GM18498 (cell line): ENCODE measurements at regions not wholly inside any gene's neighbourhood (a gene's known extent, or its start where the extent isn't known, plus 50 kb on each side); places are given as distances from the start of the nearest gene placed in this dataset.
"Not testable (repeated sequence)": the region's sequence is repeated elsewhere in the genome, so short reads cannot be mapped to it uniquely, and the experiment has no call there.

Source experiments
- ATAC-seq: cut with Tn5 transposase; IDR thresholded peaks from one replicate; pipeline ENCODE4 v1.9.1; 2021; ENCODE audit warnings: mild to moderate bottlenecking, moderate library complexity; ENCODE audit not compliant: unreplicated experiment

DNA sequence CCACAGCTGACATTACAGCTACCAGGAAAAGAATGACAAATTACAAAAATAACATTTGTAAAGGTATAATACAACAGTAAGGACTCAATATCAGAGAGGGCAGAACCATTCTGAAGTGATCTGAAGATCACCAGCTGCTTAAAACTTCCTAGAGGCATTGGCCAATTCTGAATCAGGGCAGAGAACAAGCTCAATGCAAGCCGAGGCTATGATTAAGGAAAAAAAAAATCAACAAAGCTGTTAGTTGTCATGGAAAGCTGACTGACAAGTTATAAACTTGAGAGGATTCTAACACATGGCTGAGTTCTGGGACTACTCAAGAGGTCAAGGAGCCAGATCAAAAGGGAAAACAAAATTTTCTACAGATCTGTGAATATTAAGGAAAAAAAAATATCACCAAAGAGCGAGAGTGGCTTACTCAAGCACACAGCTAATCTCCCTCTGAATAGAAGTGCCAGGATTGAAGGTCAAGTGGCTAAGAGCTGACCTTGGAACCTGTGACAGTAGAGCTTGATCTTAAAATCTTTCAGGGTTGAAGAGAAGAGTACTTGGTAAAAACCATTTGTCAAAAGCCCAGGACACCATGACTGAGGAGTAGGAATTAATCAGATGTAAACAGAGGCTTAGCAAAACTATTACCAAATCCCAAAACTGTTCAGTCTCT is 383.4 kb downstream of the USP25 start:
- no peak for ATAC-seq

DNA sequence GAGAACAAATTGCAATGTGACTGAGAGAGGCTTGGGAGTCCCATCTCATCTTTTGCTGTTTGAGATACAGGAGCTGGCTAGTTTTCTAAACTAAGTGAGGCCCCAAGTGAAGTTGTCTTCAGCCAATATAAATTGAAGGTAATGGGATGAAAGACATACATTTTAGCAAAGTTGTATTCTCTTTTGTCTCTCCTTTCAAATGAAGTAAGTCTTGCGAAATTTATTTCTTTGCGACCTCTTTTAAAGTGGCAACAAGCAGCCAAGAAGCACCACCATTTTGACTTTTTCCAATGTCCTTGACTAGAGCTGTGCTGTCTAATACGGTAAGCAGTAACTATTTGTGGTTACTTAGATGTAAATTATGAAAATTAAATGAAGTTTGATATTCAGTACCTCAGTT is 385.7 kb downstream of the USP25 start:
- ATAC-seq: no peak

DNA sequence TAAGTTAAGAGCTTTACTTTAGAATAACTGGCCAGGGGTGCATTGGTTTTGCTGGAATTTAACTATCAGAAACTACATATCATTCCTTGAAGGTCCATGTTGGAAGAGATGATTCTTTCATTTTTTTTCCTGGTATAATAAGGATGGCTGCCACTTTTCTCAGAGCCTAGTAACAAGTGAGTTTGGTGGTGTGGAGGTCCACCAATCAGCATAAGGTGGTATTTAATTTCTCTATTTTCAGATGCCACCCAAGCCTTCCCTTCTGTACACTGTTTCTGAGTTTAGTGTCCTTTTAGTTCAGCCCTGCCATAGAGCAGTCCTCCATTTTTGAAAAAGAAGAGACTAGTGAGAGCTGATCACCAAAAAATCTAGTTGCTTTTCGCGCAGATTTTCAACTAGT is 386.3 kb downstream of the USP25 start:
- no peak for ATAC-seq

DNA sequence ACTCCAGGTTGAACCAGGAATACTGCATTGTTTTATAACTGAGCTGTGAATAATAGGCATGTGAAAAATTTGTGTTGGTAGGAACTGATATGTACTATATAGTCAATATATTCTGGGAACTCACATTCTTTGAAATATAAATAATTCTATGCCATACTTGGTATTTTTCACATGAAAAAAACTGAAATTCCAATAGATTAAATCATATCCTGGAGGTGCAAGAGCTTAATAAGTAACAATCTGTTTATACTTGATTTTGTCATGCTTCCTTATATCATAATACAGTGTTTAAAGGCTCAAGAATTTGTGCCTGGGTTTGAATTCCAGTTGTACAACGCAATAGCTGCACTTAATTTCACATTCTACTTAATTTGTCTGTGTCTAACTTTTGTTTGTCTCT is 387.0 kb downstream of the USP25 start:
- no peak for ATAC-seq

DNA sequence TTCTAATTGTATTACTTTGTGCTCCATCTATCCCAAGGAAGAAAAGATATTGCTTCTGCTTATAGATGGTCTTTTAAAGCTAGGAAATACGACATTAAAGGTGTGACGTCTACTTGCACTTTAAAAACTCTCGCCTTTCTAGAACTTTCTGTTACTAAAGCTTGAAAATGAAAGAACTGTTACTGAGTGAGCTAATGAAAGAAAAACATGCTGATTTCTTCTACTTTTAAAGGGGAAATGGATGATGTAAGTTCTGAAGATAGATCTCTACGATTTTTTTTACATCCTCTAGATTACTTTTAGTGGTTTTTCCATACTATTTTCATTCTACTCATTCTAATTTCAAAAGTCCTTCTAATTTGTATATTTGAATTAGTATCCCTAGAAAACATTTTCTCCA is 387.5 kb downstream of the USP25 start:
- ATAC-seq: no peak

DNA sequence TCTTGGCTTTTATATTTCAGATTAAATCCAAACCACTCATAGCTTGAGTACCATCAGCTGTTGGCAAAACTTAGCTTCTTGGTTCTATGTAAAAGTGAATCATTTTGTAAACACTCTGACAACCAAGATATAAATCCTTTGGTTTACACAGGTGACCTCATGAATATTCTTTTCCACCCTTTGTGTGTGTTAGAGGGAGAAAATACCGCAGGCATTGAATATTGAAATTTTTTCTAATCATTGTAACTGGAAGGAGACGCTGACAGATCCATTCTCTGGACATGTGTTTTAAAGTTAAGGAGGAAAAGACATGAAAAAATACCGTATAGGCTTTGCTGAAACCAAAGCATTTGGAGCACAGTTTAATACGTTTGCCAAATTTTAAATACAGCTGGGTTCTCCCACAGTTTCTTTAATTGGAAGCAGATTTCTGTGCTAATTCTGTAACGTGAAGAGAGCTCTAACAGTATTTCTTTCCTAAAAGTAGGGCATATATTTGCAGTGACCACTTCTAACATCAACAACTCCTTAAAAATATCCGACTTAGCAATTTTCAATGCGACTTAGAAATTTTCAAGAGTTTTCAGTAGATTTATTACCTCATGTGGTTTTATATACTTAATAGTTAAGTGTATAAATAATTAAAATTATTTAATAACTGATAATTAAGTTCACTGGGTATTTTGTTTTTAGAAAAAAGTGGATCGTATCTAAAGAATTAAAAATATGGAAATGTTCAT is 388.2 kb downstream of the USP25 start:
- ATAC-seq: no peak

DNA sequence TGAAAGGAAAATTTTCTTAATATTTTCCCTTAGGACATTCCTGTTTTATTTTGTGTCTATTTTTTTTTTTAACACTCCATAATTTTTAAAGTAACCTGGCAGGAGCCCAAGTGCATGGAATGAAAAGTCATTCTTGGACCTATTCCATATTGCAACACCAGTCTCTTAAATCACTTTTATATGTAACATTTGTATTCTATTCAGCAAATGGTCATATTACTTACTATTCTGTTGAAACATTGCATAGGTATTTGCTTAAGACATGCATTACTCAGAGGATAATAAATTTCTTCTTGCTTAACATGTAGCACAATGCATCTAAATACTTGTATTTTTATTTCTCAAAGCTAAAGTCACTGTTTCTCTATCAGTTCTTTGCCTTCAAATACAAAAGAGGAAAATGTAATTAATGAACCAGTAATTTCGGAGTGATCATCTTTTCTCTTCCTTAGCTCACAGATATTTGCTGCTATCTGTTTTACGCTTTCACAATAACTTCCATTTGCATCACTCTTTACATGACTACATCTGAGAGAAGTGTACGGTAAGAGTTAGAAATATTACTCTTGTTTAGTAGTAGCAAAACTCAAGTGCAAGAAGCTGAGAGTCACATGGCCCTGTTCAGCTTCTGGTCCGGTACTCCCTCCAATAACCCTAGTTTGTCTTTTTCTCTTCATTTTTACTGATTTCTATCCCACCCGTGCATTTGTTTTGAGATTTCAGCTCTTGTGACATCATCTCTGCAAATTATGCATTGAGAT is 394.8 kb downstream of the USP25 start:
- no peak for ATAC-seq

DNA sequence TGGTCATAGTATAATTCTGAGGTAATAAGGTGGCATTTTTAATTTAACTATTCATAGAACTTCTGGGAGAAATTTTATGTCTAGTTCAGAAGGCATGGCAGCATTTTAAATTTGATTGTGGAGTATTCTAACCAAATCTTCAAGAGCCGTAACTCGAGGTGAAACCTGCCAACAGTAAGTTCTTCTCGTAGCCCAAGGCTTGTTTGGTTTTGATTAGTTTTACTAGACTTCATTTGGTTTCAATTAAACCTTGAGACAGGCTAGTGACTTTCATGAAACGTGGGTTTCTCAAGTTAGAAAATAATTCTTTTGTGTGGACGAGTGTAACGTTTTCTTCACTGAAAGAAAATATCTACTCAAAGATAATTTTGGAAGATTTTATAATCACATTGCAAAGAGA is 395.5 kb downstream of the USP25 start:
- ATAC-seq: no peak

DNA sequence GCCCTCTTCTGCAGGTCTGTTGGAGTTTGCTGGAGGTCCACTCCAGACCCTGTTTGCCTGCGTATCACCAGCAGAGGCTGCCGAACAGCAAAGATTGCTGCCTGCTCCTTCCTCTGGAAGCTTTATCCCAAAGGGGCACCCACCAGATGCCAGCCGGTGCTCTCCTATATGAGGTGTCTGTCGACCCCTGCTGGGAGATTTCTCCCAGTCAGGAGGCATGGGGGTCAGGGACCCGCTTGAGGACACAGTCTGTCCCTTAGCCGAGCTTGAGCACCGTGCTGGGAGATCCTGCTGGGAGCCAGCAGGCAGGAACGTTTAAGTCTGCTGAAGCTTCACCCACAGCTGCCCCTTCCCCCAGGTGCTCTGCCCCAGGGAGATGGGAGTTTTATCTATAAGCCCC is 402.7 kb downstream of the USP25 start:
- ATAC-seq: not testable (repeated sequence)

DNA sequence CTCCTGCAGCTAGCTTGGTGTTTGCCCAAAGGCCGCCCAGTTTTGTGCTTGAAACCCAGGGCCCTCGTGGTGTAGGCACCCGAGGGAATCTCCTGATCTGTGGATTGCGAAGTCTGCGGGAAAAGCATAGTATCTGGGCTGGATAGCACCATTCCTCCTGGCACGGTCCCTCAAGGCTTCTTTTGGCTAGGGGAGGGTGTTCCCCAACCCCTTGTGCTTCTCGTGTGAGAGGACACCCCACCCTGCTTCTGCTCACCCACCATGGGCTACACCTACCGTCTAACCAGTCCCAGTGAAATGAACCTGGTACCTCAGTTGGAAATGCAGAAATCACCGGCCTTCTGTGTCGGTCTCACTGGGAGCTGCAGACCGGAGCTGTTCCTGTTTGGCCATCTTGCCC is 403.5 kb downstream of the USP25 start:
- ATAC-seq: no peak

DNA sequence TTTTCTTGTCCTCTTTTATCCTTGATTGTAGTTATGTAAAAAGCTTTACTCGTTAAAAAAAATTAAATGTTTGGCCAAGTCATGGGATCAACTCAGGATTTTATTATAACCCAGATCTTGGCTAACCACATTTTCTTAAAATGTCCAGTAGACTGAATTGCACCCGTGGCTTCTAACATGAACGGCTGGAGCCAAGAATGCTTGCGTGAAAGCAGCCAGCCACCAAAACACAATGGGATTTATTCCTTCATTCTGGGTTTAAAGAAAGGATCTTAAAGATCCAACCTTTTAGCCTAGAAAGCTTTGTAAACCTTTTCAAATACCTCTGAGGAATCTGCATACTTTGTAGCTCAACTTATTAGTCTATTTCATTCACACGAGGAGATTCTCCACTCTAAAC is 404.4 kb downstream of the USP25 start:
- ATAC-seq: no peak

DNA sequence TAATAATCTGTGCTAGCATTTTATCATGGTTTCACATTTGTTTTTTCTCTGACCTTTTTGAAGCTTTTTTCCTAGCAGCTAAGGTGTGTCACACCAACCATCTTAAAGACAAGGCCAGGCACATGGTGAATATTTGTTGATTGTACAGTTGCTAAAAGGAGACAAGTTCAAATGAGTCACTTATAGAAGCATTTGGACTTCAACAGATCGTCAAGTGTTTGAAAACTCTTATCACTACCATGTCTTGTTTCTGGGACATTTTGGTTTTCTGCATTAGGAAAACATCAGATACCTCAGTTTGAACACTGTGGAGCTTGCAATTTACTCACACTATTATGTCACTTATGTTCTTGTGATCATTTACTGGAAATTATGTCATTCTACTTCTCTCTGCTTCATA is 407.3 kb downstream of the USP25 start:
- no peak for ATAC-seq

DNA sequence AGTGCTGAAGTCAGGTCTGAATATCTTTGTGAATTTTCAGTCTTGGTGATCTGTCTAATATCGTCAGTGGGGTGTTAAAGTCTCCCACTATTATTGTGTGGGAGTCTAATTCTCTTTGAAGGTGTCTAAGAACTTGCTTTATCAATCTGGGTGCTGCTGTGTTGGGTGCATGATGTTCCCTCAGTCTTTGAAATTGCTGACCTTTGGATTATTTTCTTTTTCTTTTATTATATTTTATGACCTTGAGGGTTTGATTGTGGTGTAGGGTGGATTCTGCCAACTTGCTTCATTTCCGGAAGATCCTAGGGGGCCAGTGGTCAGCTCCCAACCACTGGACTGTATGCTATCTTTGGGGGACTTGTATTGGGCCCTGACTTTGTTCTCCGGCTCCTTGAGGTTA is 415.3 kb downstream of the USP25 start:
- ATAC-seq: no peak

DNA sequence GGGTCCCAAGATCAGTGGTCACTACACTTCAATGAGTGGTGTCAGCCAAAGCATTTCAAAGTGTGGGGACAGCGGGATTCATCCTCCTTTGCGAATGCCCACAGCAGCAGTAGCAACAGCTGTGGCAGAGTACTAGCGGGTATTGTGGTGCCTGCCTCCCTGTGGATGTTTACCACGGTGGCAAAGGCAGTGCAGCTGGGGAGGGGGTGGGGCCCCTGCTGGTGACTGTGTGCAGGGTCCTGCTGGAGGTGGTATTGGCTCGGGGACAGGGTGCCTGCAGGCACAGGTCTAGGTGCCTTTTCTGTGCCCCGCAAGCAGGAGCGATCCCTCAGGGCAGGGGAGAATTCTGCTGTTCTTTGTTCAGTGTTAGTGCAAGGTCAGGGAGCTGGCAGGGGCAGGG is 415.7 kb downstream of the USP25 start:
- no peak for ATAC-seq

DNA sequence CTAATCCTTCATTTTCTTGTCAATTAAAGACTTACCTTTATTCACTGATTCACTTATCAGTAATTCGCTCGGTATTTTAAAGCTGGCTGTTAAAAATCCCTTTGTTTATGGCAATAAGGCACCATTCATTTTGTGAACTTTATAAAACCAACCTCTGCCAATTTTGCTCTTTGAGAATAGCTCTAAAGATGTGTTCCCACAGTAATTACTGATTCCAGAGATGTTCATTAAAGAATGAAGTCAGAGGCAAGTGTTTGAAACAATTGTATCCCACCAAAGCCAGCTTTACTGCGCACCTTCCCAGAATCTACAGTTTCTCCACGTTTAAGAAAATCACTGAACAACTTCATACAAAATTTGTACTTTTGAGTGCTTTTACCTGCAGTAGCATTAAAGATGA is 424.5 kb downstream of the USP25 start:
- ATAC-seq: no peak

DNA sequence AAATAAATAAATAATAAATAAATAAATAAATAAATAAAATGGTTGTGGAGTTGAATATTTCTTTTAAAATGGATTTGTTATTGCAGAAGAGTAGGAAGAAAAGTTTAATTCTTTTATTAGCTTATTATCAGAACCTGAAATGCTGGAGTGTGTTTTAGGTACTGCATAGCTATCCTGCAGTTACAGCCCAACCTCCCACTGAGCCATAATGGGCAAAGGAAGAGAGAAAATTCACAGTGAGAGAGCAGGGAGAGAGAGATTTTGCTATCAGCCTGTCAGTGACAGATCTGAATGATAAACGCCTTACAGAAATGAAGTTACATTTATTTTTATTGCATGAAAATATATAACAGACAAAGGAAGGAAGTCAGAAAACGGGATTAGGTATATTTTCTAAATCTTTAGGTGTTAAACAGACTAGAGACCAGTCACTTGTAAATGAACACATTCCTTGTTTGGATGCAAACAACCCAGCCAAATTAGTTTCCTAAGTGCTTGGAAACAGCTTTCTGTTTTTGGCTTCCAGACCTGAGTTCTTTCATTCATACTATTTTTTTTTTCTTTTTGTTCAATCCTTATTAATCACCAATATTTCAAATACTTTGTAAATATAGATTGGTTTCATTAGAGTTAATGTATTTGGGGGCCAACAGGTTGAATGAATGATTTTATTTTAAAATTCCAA is 425.3 kb downstream of the USP25 start:
- ATAC-seq: no peak

DNA sequence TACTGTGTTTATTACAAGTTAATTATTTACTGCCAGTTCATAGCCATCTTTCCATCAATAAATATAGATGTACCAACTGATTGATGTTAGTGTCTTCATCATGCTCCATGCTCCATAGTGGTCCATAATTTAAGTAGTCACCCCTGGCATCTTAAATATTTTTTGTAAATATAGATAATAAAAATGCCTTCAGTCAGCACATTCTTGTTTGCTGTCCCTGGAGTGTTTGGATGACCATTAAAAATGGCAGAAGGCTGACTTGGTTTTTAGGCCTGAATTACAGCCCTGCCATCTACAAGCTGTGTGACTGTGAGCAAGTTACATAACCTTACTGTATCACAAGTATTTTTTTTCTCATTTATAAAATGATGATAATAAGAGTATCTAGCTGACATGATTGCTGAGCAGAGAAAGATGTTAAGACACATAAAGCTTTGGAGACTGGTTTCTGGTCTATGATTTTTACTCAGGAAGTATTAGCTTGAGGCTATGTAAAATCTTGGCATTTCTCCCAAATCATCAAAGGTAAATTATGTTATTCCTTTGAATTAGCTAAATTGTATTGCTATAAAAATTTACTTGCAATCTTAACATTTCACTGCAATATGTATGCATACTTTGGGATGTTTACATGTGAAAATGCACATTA is 427.2 kb downstream of the USP25 start:
- ATAC-seq: no peak

DNA sequence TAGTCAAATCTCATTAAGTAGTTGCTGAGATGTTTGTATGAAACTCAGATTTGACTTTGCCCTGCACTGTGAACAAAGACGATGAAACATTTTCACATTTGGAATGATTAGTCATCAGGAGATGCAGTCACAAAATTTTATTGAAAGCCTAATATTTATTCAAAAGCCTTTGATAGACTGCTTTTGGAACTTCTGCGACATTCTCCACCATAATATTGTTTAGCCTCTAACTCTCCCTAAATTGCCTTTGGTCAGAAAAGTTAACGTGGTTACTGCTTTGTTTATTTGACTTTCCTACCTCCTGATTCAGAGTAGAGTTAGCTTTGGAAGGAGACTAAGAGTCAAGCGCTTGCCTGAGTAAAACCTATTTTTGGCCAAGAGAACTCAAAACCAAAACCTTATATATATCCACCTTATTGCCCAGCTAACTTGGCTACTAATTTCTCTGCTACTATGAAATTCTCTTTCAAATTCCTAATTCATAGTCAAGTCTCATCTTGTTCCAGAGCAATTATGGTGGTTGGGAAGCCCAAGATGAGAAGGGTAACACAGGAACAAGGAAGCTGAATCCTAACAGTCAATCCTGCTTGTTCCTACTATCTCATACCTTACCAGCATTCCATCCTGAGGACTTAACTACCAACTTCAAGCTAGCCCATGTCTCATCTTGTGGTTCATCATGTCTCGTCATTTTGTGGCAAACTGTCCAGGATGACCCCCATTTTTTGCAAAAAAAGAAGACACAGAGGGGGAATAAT is 429.6 kb downstream of the USP25 start:
- no peak for ATAC-seq

DNA sequence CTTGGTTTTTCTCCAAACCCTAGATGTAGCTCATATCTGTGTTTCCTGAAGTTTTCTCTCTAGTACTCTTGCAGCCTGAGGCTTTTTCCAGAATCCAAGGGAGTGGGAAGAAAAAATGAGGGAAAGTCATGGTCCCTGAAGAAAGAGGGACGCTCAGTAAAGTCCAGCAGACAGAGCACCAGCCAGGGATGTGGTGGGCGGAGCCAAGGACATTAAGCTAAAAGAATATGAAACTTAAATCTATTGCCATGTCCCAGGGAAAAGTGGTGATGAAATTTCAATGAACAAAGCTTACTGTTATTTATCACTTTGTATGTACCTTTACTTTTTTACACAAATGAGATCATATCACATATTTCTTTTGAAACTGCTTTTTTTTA is 430.2 kb downstream of the USP25 start:
- ATAC-seq: no peak

DNA sequence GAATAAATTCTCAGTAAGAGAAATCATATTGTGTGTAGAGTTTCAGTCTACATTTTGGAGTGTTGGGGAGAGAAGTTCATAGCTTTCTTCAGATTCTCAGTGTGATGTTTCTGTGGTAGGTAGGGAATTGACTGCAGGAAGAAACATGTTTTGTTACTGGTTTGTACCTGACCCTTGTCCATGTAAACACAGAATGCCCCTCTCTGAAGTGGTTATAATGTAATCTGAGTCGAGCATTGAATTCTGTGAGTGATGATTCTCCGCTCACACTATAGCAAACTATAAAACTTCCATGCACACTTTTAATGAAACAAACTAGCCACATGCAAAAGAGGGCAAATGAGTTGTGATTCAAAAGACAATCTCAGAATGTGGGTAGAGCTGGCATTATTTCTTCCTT is 433.2 kb downstream of the USP25 start:
- ATAC-seq: no peak
